H1 (cell line): ENCODE measurements at regions not wholly inside any gene's neighbourhood (a gene's known extent, or its start where the extent isn't known, plus 50 kb on each side); places are given as distances from the start of the nearest gene placed in this dataset.

ENCODE experiments used
- CTCF ChIA-PET: fragments of 300-600 bp; sonication (Branson Sonifier 250); formaldehyde crosslinking; loops from one replicate; lab custom pipeline; 2021; ENCODE audit not compliant: partially characterized antibody; lab: Charles Lee
- POLR2A ChIA-PET: fragments of 300-600 bp; sonication (Branson Sonifier 250); formaldehyde crosslinking; loops from one replicate; lab custom pipeline; 2021; ENCODE audit warnings: inconsistent platforms; ENCODE audit not compliant: partially characterized antibody; lab: Charles Lee
- DNase-seq, 2 experiments: peaks; one replicate each; pipeline versions ENCODE4 v3.0.0 to v3.0.0-alpha.2; 2010 to 2022; ENCODE audit warnings: low spot score in 2 of 2, low read depth in 1 of 2, mixed read lengths in 1 of 2
- FAIRE-seq: peaks from 2 replicates; lab custom pipeline; 2011; peaks lifted over from hg19 to GRCh38; lab: Jason Lieb, UNC
- H2AFZ ChIP-seq: 2 replicates; pipeline ENCODE4 v1.8.1; 2012; ENCODE audit warnings: low read length, inconsistent platforms
- H2AK5ac ChIP-seq: 2 replicates; pipeline ENCODE4 v1.6.1; 2013; ENCODE audit warnings: low read depth, low read length
- H2BK120ac ChIP-seq: replicated peaks from 2 replicates; pipeline ENCODE3; 2013; ENCODE audit warnings: low read depth, low read length, inconsistent platforms
- H2BK12ac ChIP-seq: 2 replicates; pipeline ENCODE4 v1.6.1; 2013; ENCODE audit warnings: low read depth, low read length
- H2BK15ac ChIP-seq: 2 replicates; pipeline ENCODE4 v1.6.1; 2013; ENCODE audit warnings: low read length
- H2BK20ac ChIP-seq: 2 replicates; pipeline ENCODE4 v1.6.1; 2013; ENCODE audit warnings: low read length
- H2BK5ac ChIP-seq: 2 replicates; pipeline ENCODE4 v1.6.1; 2013; ENCODE audit warnings: low read depth, low read length
- H3K14ac ChIP-seq: 2 replicates; pipeline ENCODE4 v1.6.1; 2013; ENCODE audit warnings: inconsistent platforms; ENCODE audit not compliant: insufficient read length
- H3K18ac ChIP-seq: 2 replicates; pipeline ENCODE4 v1.6.1; 2013; ENCODE audit warnings: low read length; ENCODE audit errors: extremely low read depth
- H3K23ac ChIP-seq: 2 replicates; pipeline ENCODE4 v1.6.1; 2013; ENCODE audit warnings: inconsistent platforms; ENCODE audit not compliant: insufficient read length
- H3K23me2 ChIP-seq: 2 replicates; pipeline ENCODE4 v1.6.1; 2013; ENCODE audit warnings: low read depth, low read length
- H3K27ac ChIP-seq: 2 replicates; pipeline ENCODE4 v1.6.1; 2011; ENCODE audit warnings: low read depth, low read length, inconsistent platforms
- H3K27me3 ChIP-seq, 4 experiments: replicated peaks in 1 of 4; 1 replicate in 1 of 4; 2 replicates in 3 of 4; pipeline versions ENCODE4 v1.6.1 to v1.8.1; 2011 to 2013; ENCODE audit warnings: low read length in 3 of 4, mild to moderate bottlenecking in 3 of 4, inconsistent platforms in 2 of 4, mixed read lengths in 2 of 4, moderate library complexity in 1 of 4; ENCODE audit not compliant: control insufficient read depth in 3 of 4, insufficient read depth in 3 of 4; ENCODE audit errors: extremely low read depth in 1 of 4
- H3K36me3 ChIP-seq, 4 experiments: 2 replicates each; pipeline versions ENCODE4 v1.6.1 to v1.8.1; 2011 to 2013; ENCODE audit warnings: mild to moderate bottlenecking in 4 of 4, low read length in 3 of 4, moderate library complexity in 2 of 4, control low read depth in 1 of 4, inconsistent platforms in 1 of 4; ENCODE audit not compliant: insufficient read depth in 4 of 4, control insufficient read depth in 2 of 4
- H3K4ac ChIP-seq: replicated peaks from 2 replicates; pipeline ENCODE3; 2013; ENCODE audit warnings: low read length, low read depth, mixed read lengths, inconsistent platforms; ENCODE audit not compliant: insufficient read length
- H3K4me1 ChIP-seq, 4 experiments: replicated peaks in 1 of 4; 1 replicate in 1 of 4; 2 replicates in 3 of 4; pipeline versions ENCODE4 v1.6.1 to v1.8.1; 2011 to 2013; ENCODE audit warnings: low read length in 3 of 4, inconsistent platforms in 2 of 4, mixed read lengths in 1 of 4; ENCODE audit not compliant: insufficient read depth in 4 of 4, control insufficient read depth in 3 of 4
- H3K4me2 ChIP-seq, 2 experiments: 2 replicates each; pipeline versions ENCODE4 v1.6.1 to v1.8.1; 2011 to 2013; ENCODE audit warnings: low read depth in 2 of 2, low read length in 2 of 2, control low read depth in 1 of 2, inconsistent platforms in 1 of 2, mild to moderate bottlenecking in 1 of 2; ENCODE audit not compliant: insufficient read depth in 1 of 2
- H3K4me3 ChIP-seq, 4 experiments: fragments of 200-600, 300-600 bp in 1 of 4; sonication (generic), shearing (Covaris generic), sonication (Bioruptor Twin) in 1 of 4; 2 replicates each; pipeline versions ENCODE4 v1.5.1 to v1.8.1; 2011 to 2016; ENCODE audit warnings: low read length in 4 of 4, low read depth in 3 of 4, control low read depth in 2 of 4, inconsistent platforms in 2 of 4, mild to moderate bottlenecking in 2 of 4, mixed read lengths in 1 of 4, moderate library complexity in 1 of 4; ENCODE audit not compliant: insufficient read depth in 2 of 4; ENCODE audit errors: extremely low read depth in 1 of 4
- H3K56ac ChIP-seq: replicated peaks from 2 replicates; pipeline ENCODE3; 2013; ENCODE audit warnings: low read depth, mild to moderate bottlenecking, mixed read lengths, low read length, inconsistent platforms; ENCODE audit not compliant: insufficient read length
- H3K79me1 ChIP-seq: 2 replicates; pipeline ENCODE4 v1.6.1; 2013; ENCODE audit warnings: low read depth, low read length, control low read depth
- H3K79me2 ChIP-seq, 2 experiments: 2 replicates each; pipeline versions ENCODE4 v1.6.1 to v1.8.1; 2012 to 2013; ENCODE audit warnings: low read length in 2 of 2, mild to moderate bottlenecking in 2 of 2, inconsistent platforms in 1 of 2; ENCODE audit not compliant: insufficient read depth in 2 of 2, control insufficient read depth in 1 of 2
- H3K9ac ChIP-seq, 4 experiments: replicated peaks in 1 of 4; 1 replicate in 1 of 4; 2 replicates in 3 of 4; pipeline versions ENCODE4 v1.6.1 to v1.8.1; 2011 to 2013; ENCODE audit warnings: low read depth in 3 of 4, low read length in 3 of 4, control low read depth in 2 of 4, mild to moderate bottlenecking in 2 of 4, moderate library complexity in 2 of 4, inconsistent platforms in 1 of 4; ENCODE audit errors: extremely low read depth in 1 of 4
- H3K9me3 ChIP-seq, 2 experiments: 2 replicates each; pipeline versions ENCODE4 v1.6.1 to v1.8.1; 2012 to 2013; ENCODE audit warnings: mild to moderate bottlenecking in 2 of 2, moderate library complexity in 2 of 2, control low read depth in 1 of 2, inconsistent platforms in 1 of 2, low read depth in 1 of 2, low read length in 1 of 2, mixed read lengths in 1 of 2; ENCODE audit not compliant: insufficient read depth in 2 of 2
- H4K20me1 ChIP-seq, 2 experiments: replicated peaks in 1 of 2; 2 replicates each; pipeline versions ENCODE3 to v1.8.1; 2011 to 2013; ENCODE audit warnings: inconsistent platforms in 2 of 2, low read length in 2 of 2, mild to moderate bottlenecking in 1 of 2; ENCODE audit not compliant: insufficient read depth in 2 of 2, control insufficient read depth in 1 of 2
- H4K5ac ChIP-seq: 2 replicates; pipeline ENCODE4 v1.6.1; 2013; ENCODE audit warnings: low read length, low read depth, mixed read lengths, inconsistent platforms; ENCODE audit not compliant: insufficient read length
- H4K8ac ChIP-seq: 2 replicates; pipeline ENCODE4 v1.8.0; 2013; ENCODE audit warnings: mild to moderate bottlenecking, moderate library complexity, low read length, inconsistent platforms; ENCODE audit not compliant: insufficient read depth; ENCODE audit errors: extremely low read depth
- H4K91ac ChIP-seq: replicated peaks from 2 replicates; pipeline ENCODE3; 2013; ENCODE audit warnings: low read length, mixed read lengths, inconsistent platforms; ENCODE audit not compliant: insufficient read length
- ATF2 ChIP-seq: IDR thresholded peaks from 2 replicates; pipeline ENCODE4 v1.6.1; 2012; ENCODE audit warnings: low read length, inconsistent platforms
- BCL11A ChIP-seq, 2 experiments: IDR thresholded peaks; one replicate each; pipeline ENCODE4 v1.6.1; 2011; ENCODE audit warnings: low read depth in 2 of 2, low read length in 2 of 2, mild to moderate bottlenecking in 2 of 2
- EGR1 ChIP-seq: IDR thresholded peaks from 2 replicates; pipeline ENCODE4 v1.6.1; 2011; ENCODE audit warnings: low read depth, low read length, borderline replicate concordance
- GABPA ChIP-seq: IDR thresholded peaks from 2 replicates; pipeline ENCODE4 v1.6.1; 2011; ENCODE audit warnings: mild to moderate bottlenecking, low read length, moderate library complexity, borderline replicate concordance; ENCODE audit not compliant: insufficient read depth
- NANOG ChIP-seq: IDR thresholded peaks from 2 replicates; pipeline ENCODE4 v1.6.1; 2011; ENCODE audit warnings: low read length, low read depth, mild to moderate bottlenecking, inconsistent platforms; ENCODE audit not compliant: insufficient read depth, poor library complexity, severe bottlenecking
- POU5F1 ChIP-seq: IDR thresholded peaks from 2 replicates; pipeline ENCODE4 v1.6.1; 2011; ENCODE audit warnings: low read depth, mild to moderate bottlenecking, low read length, moderate library complexity
- RFX5 ChIP-seq: IDR thresholded peaks from 2 replicates; pipeline ENCODE4 v1.6.1; 2011; ENCODE audit warnings: low read depth, low read length, improper control_type of control experiment, borderline replicate concordance
- SIX5 ChIP-seq: IDR thresholded peaks from 2 replicates; pipeline ENCODE4 v1.6.1; 2011; ENCODE audit warnings: mild to moderate bottlenecking, low read depth, low read length
- SRF ChIP-seq: IDR thresholded peaks from 2 replicates; pipeline ENCODE4 v1.6.1; 2011; ENCODE audit warnings: mild to moderate bottlenecking, low read depth, low read length, moderate library complexity
- SUZ12 ChIP-seq: fragments of 200-600 bp; sonication (generic); IDR thresholded peaks from 2 replicates; pipeline ENCODE4 v1.6.1; 2012; ENCODE audit warnings: mild to moderate bottlenecking, inconsistent platforms, low read length, moderate library complexity, mixed read lengths
- TAF7 ChIP-seq: optimal IDR thresholded peaks from 2 replicates; pipeline ENCODE3; 2011; ENCODE audit warnings: low read depth, mild to moderate bottlenecking, inconsistent platforms, low read length, moderate library complexity, borderline replicate concordance
- TBP ChIP-seq: IDR thresholded peaks from 2 replicates; pipeline ENCODE4 v1.6.1; 2011; ENCODE audit warnings: low read depth, low read length, improper control_type of control experiment
- TEAD4 ChIP-seq: IDR thresholded peaks from 2 replicates; pipeline ENCODE4 v1.6.1; 2012; ENCODE audit warnings: low read depth, low read length, inconsistent platforms, mixed read lengths

- Histone ChIP-seq H3K23me2 (no peaks in the 10 kb centered on the region), H3K36me3 (no peaks in the 10 kb centered on the region), H4K5ac (no peak overlapping the region), H3K9ac (no peak overlapping the region), H4K20me1 (no peaks in the 10 kb centered on the region), H2AFZ (peak overlapping the region; percentile 83), H3K4ac (no peak overlapping the region), H4K91ac (no peak overlapping the region), H3K27me3 (no peaks in the 10 kb centered on the region), H3K4me3 (no peak overlapping the region), H3K79me2 (no peaks in the 10 kb centered on the region), H3K4me1 (no peaks in the 10 kb centered on the region), H2BK15ac (no peak overlapping the region), H2AK5ac (no peak overlapping the region), H3K18ac (no peak overlapping the region), H3K79me1 (no peaks in the 10 kb centered on the region), H3K14ac (no peak overlapping the region), H2BK5ac (no peak overlapping the region), H2BK120ac (no peak overlapping the region), H3K56ac (no peak overlapping the region), H4K8ac (no peak overlapping the region), H3K9me3 (no peaks in the 10 kb centered on the region), H3K27ac (no peak overlapping the region), H2BK20ac (no peak overlapping the region), H2BK12ac (no peak overlapping the region), H3K4me2 (no peak overlapping the region), H3K23ac (no peak overlapping the region)
- ChIA-PET CTCF (no interaction called here), POLR2A (no interaction called here)
- FAIRE-seq (no peak), DNase-seq (no peak)
- no peak for TF ChIP-seq NANOG
- no peak for TF ChIP-seq GABPA
- no peak for TF ChIP-seq EGR1
- TF ChIP-seq BCL11A (IDR thresholded peaks at IDR 0.05; ENCODE audit: low read depth in 2 of 2, low read length in 2 of 2): no peak
- no peak for TF ChIP-seq SRF
- no peak for TF ChIP-seq RFX5
- no peak for TF ChIP-seq SUZ12
- no peak for TF ChIP-seq ATF2
- TF ChIP-seq POU5F1: no peak
- TF ChIP-seq SIX5: no peak
- TF ChIP-seq TEAD4: no peak
- TF ChIP-seq TBP: no peak
- no peak for TF ChIP-seq TAF7
Measured at GRCh38 chr18:65498605-65499004, 252.2 kb upstream of the CDH7 start.
